H9 (cell line): ENCODE measurements at regions not wholly inside any gene's neighbourhood (a gene's known extent, or its start where the extent isn't known, plus 50 kb on each side); places are given as distances from the start of the nearest gene placed in this dataset.

ENCODE experiments used
- DNase-seq: peaks from one replicate; pipeline ENCODE4 v3.0.0-alpha.2; 2017
- H2AFZ ChIP-seq: one replicate; pipeline ENCODE4 v1.6.1; 2013; ENCODE audit warnings: mild to moderate bottlenecking, low read length, control low read depth, moderate library complexity
- H2AK5ac ChIP-seq: 2 replicates; pipeline ENCODE4 v1.6.1; 2013; ENCODE audit warnings: low read length, control low read depth, mixed read lengths; ENCODE audit not compliant: insufficient read length
- H2BK120ac ChIP-seq: one replicate; pipeline ENCODE4 v1.6.1; 2013; ENCODE audit warnings: low read depth, mild to moderate bottlenecking, low read length, control low read depth, inconsistent platforms; ENCODE audit not compliant: poor library complexity, severe bottlenecking
- H2BK12ac ChIP-seq: 2 replicates; pipeline ENCODE4 v1.6.1; 2013; ENCODE audit warnings: low read length, control low read depth, mixed read lengths, low read depth; ENCODE audit not compliant: insufficient read length
- H2BK15ac ChIP-seq: 2 replicates; pipeline ENCODE4 v1.6.1; 2013; ENCODE audit warnings: low read depth, low read length, control low read depth
- H2BK20ac ChIP-seq: one replicate; pipeline ENCODE4 v1.6.1; 2013; ENCODE audit warnings: low read depth, mild to moderate bottlenecking, low read length, control low read depth, inconsistent platforms; ENCODE audit not compliant: poor library complexity, severe bottlenecking
- H2BK5ac ChIP-seq: 2 replicates; pipeline ENCODE4 v1.6.1; 2013; ENCODE audit warnings: low read length, control low read depth, mixed read lengths; ENCODE audit not compliant: insufficient read length
- H3K14ac ChIP-seq: 2 replicates; pipeline ENCODE4 v1.6.1; 2013; ENCODE audit warnings: low read length, control low read depth; ENCODE audit not compliant: insufficient read depth
- H3K18ac ChIP-seq: 2 replicates; pipeline ENCODE4 v1.6.1; 2013; ENCODE audit warnings: low read depth, mild to moderate bottlenecking, mixed read lengths, low read length, control low read depth; ENCODE audit not compliant: insufficient read length
- H3K23ac ChIP-seq: 2 replicates; pipeline ENCODE4 v1.6.1; 2013; ENCODE audit warnings: low read length, control low read depth, mixed read lengths, low read depth; ENCODE audit not compliant: insufficient read length
- H3K23me2 ChIP-seq: 2 replicates; pipeline ENCODE4 v1.6.1; 2013; ENCODE audit warnings: low read depth, mild to moderate bottlenecking, mixed read lengths, low read length, control low read depth; ENCODE audit not compliant: insufficient read length, poor library complexity, severe bottlenecking
- H3K27ac ChIP-seq: 2 replicates; pipeline ENCODE4 v1.5.1; 2013; ENCODE audit warnings: low read length, control low read depth, mixed read lengths, low read depth; ENCODE audit not compliant: insufficient read length
- H3K27me3 ChIP-seq: 2 replicates; pipeline ENCODE4 v1.6.1; 2013; ENCODE audit warnings: low read length, control low read depth, inconsistent platforms; ENCODE audit not compliant: insufficient read depth
- H3K4ac ChIP-seq: 2 replicates; pipeline ENCODE4 v1.6.1; 2013; ENCODE audit warnings: low read depth, mild to moderate bottlenecking, control low read depth, inconsistent platforms, low read length, moderate library complexity
- H3K4me1 ChIP-seq: 2 replicates; pipeline ENCODE4 v1.6.1; 2013; ENCODE audit warnings: low read length, control low read depth, inconsistent platforms; ENCODE audit not compliant: insufficient read depth
- H3K4me2 ChIP-seq: 2 replicates; pipeline ENCODE4 v1.6.1; 2013; ENCODE audit warnings: low read length, control low read depth, mixed read lengths; ENCODE audit not compliant: insufficient read length, insufficient read depth
- H3K56ac ChIP-seq: 2 replicates; pipeline ENCODE4 v1.6.1; 2013; ENCODE audit warnings: low read depth, mild to moderate bottlenecking, mixed read lengths, low read length, control low read depth; ENCODE audit not compliant: insufficient read length
- H3K79me1 ChIP-seq: 2 replicates; pipeline ENCODE4 v1.6.1; 2013; ENCODE audit warnings: low read depth, mild to moderate bottlenecking, moderate library complexity, low read length, control low read depth, inconsistent platforms; ENCODE audit not compliant: insufficient read depth, poor library complexity, severe bottlenecking
- H3K79me2 ChIP-seq: 2 replicates; pipeline ENCODE4 v1.6.1; 2013; ENCODE audit warnings: low read length, control low read depth, inconsistent platforms; ENCODE audit not compliant: insufficient read depth
- H3K9ac ChIP-seq: 2 replicates; pipeline ENCODE4 v1.6.1; 2013; ENCODE audit warnings: low read length, control low read depth, mixed read lengths; ENCODE audit not compliant: insufficient read length; ENCODE audit errors: extremely low read depth
- H3K9me3 ChIP-seq: one replicate; pipeline ENCODE4 v1.6.1; 2013; ENCODE audit warnings: low read depth, low read length, inconsistent platforms; ENCODE audit not compliant: control insufficient read depth
- H3T11ph ChIP-seq: one replicate; pipeline ENCODE4 v1.6.1; 2013; ENCODE audit warnings: mild to moderate bottlenecking, low read length, control low read depth, inconsistent platforms
- H4K20me1 ChIP-seq: one replicate; pipeline ENCODE4 v1.6.1; 2013; ENCODE audit not compliant: control insufficient read depth, insufficient read length, insufficient read depth
- H4K5ac ChIP-seq: 2 replicates; pipeline ENCODE4 v1.6.1; 2013; ENCODE audit warnings: low read depth, mild to moderate bottlenecking, mixed read lengths, low read length, control low read depth; ENCODE audit not compliant: insufficient read length
- H4K8ac ChIP-seq: replicated peaks from 2 replicates; pipeline ENCODE4 v1.6.1; 2013; ENCODE audit warnings: low read length, control low read depth, mixed read lengths, low read depth; ENCODE audit not compliant: insufficient read length
- H4K91ac ChIP-seq: 2 replicates; pipeline ENCODE4 v1.6.1; 2013; ENCODE audit warnings: low read depth, mild to moderate bottlenecking, moderate library complexity, mixed read lengths, low read length, control low read depth; ENCODE audit not compliant: insufficient read length
- H3K27ac Mint-ChIP-seq, 3 experiments: 2 replicates in 2 of 3; 3 replicates in 1 of 3; pipeline ENCODE4 v1.8.0; 2020 to 2021; ENCODE audit warnings: mixed read lengths in 3 of 3, mild to moderate bottlenecking in 1 of 3, moderate library complexity in 1 of 3
- H3K27me3 Mint-ChIP-seq: 2 replicates; pipeline ENCODE4 v1.8.0; 2021; ENCODE audit warnings: low read depth, mild to moderate bottlenecking, moderate library complexity, mixed read lengths
- H3K36me3 Mint-ChIP-seq, 3 experiments: 2 replicates in 2 of 3; 3 replicates in 1 of 3; pipeline ENCODE4 v1.8.0; 2020 to 2021; ENCODE audit warnings: low read depth in 3 of 3, mixed read lengths in 3 of 3; ENCODE audit not compliant: insufficient read depth in 1 of 3
- H3K4me1 Mint-ChIP-seq, 2 experiments: 2 replicates each; pipeline ENCODE4 v1.8.0; 2020; ENCODE audit warnings: mixed read lengths in 2 of 2
- H3K4me3 Mint-ChIP-seq, 2 experiments: 2 replicates in 1 of 2; 3 replicates in 1 of 2; pipeline ENCODE4 v1.8.0; 2020 to 2021; ENCODE audit warnings: mild to moderate bottlenecking in 2 of 2, mixed read lengths in 2 of 2, moderate library complexity in 1 of 2
- H3K9me3 Mint-ChIP-seq, 2 experiments: 2 replicates in 1 of 2; 3 replicates in 1 of 2; pipeline ENCODE4 v1.8.0; 2020; ENCODE audit warnings: mild to moderate bottlenecking in 2 of 2, mixed read lengths in 2 of 2, moderate library complexity in 1 of 2
- WGBS: extraction: QIAGEN DNeasy Blood & Tissue Kit; methylation state at CpG from one replicate; pipeline ENCODE4 v1.1.7; 2013; ENCODE audit warnings: missing lambda C conversion rate, low lambda C conversion rate, mixed read lengths; ENCODE audit not compliant: insufficient read length; ENCODE audit errors: extremely low coverage; 5-methylcytosine and 5-hydroxymethylcytosine counted together
- TF ChIP-seq, protein P1 (sequence below): fragments of 200-600 bp; sonication (generic); conservative IDR thresholded peaks from 3 replicates; pipeline ENCODE4 v1.8.0; 2021; ENCODE audit warnings: antibody characterized with exemption, mild to moderate bottlenecking

DNA sequence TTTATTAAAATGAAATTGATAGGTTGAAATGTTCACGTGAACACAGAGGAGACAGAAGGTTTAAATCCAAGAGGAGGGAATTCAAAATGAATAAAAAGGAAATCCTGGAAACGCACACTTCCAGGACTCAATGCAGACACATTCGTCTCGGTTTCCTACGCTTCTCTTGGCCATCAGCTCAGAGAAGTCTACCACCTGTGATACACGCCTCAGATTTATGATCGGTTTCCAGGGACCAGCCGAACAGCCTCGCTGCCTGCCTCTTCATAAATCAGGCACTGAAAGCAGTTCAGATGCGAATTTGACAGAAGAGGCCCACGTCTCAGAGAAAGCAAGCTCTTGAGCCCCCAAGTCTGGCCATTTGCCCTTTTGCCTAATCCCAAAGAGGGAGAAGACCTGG, 125.5 kb upstream of the IRX3 start:
- H3K27me3 Mint-ChIP-seq = peaks cover 34% of the 10 kb centered on the region
- H3T11ph ChIP-seq = no peak overlapping the region
- DNase-seq = no peak
- H2BK20ac ChIP-seq = no peak overlapping the region
- H3K23me2 ChIP-seq = no peaks in the 10 kb centered on the region
- H3K9ac ChIP-seq = no peak overlapping the region
- H3K4me1 ChIP-seq = peaks cover 4% of the 10 kb centered on the region; the same call in 1 of the 2 replicates
- H3K9me3 Mint-ChIP-seq = peaks cover 6 to 8% of the 10 kb centered on the region in 2 experiments; a peak in 4 of 5 replicates
- H3K27me3 ChIP-seq = no peaks in the 10 kb centered on the region
- H2BK12ac ChIP-seq = no peak overlapping the region
- H3K18ac ChIP-seq = no peak overlapping the region
- H2AFZ ChIP-seq = no peak overlapping the region
- no peaks in the 10 kb centered on the region for H4K20me1 ChIP-seq
- H2BK15ac ChIP-seq = no peak overlapping the region
- H3K79me2 ChIP-seq = no peaks in the 10 kb centered on the region
- H2AK5ac ChIP-seq = no peak overlapping the region
- no peak overlapping the region for H3K23ac ChIP-seq
- no peak overlapping the region for H3K4ac ChIP-seq
- H3K27ac Mint-ChIP-seq = no peak overlapping the region
- H4K8ac ChIP-seq = no peak overlapping the region
- H3K4me1 Mint-ChIP-seq = peaks cover 17 to 18% of the 10 kb centered on the region in 2 experiments
- no peak overlapping the region for H3K27ac ChIP-seq
- no peaks in the 10 kb centered on the region for H3K79me1 ChIP-seq
- peaks cover 0 to 6% (median 3%) of the 10 kb centered on the region in 3 experiments; a peak in 3 of 7 replicates for H3K36me3 Mint-ChIP-seq
- H3K14ac ChIP-seq = no peak overlapping the region
- no peak overlapping the region for H2BK120ac ChIP-seq
- H2BK5ac ChIP-seq = no peak overlapping the region
- no peak overlapping the region for H3K56ac ChIP-seq
- H3K4me2 ChIP-seq = no peak overlapping the region
- no peaks in the 10 kb centered on the region for H3K9me3 ChIP-seq
- H4K91ac ChIP-seq = no peak overlapping the region
- WGBS = no CpG with 5 or more reads among the region's 11 CpGs
- TF ChIP-seq, protein P1, sequence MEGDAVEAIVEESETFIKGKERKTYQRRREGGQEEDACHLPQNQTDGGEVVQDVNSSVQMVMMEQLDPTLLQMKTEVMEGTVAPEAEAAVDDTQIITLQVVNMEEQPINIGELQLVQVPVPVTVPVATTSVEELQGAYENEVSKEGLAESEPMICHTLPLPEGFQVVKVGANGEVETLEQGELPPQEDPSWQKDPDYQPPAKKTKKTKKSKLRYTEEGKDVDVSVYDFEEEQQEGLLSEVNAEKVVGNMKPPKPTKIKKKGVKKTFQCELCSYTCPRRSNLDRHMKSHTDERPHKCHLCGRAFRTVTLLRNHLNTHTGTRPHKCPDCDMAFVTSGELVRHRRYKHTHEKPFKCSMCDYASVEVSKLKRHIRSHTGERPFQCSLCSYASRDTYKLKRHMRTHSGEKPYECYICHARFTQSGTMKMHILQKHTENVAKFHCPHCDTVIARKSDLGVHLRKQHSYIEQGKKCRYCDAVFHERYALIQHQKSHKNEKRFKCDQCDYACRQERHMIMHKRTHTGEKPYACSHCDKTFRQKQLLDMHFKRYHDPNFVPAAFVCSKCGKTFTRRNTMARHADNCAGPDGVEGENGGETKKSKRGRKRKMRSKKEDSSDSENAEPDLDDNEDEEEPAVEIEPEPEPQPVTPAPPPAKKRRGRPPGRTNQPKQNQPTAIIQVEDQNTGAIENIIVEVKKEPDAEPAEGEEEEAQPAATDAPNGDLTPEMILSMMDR = no peak
- H3K4me3 Mint-ChIP-seq = no peak overlapping the region
- H4K5ac ChIP-seq = no peak overlapping the region
